Activated naive CD8-positive, alpha-beta T cell treated with anti-CD3 and anti-CD28 coated beads for 36 hours (primary cell): ENCODE measurements at regions not wholly inside any gene's neighbourhood (a gene's known extent, or its start where the extent isn't known, plus 50 kb on each side); places are given as distances from the start of the nearest gene placed in this dataset.

Experiments
- DNase-seq: peaks from one replicate; pipeline ENCODE4 v3.0.0; 2021
- H3K27ac Mint-ChIP-seq: one replicate; pipeline ENCODE4 v1.8.0; 2022; ENCODE audit warnings: mild to moderate bottlenecking, moderate library complexity, mixed read lengths
- H3K27me3 Mint-ChIP-seq: one replicate; pipeline ENCODE4 v1.8.0; 2022; ENCODE audit warnings: mild to moderate bottlenecking, mixed read lengths
- H3K36me3 Mint-ChIP-seq: one replicate; pipeline ENCODE4 v1.8.0; 2021; ENCODE audit warnings: mild to moderate bottlenecking, mixed read lengths
- H3K4me1 Mint-ChIP-seq: one replicate; pipeline ENCODE4 v1.8.0; 2021; ENCODE audit warnings: mixed read lengths
- H3K4me3 Mint-ChIP-seq: one replicate; pipeline ENCODE4 v1.8.0; 2022; ENCODE audit warnings: mild to moderate bottlenecking, moderate library complexity, mixed read lengths
- H3K9me3 Mint-ChIP-seq: one replicate; pipeline ENCODE4 v1.8.0; 2022; ENCODE audit warnings: mixed read lengths

DNA sequence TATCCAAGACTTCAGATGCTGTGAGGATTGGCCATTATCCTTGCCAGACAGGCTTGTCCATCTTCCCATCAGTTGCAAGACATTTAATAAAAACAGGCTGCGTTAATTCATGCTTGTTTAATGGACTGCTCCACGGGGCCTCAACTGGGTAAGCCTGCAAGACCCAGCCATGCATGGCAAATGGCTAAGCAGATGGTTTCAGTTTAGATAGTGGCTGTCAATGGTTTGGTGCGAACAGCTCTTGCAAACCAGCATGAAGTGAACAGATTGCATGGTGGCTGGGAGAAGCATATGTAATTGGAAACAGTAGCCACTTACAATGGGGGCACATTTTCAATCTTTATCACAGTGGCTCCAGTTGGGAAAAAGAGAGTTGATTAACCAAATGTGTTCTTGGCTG lies 628.2 kb upstream of the KLF4 start:
- no peaks in the 10 kb centered on the region for H3K27me3 Mint-ChIP-seq
- DNase-seq: no peak
- H3K27ac Mint-ChIP-seq: no peak overlapping the region
- no peaks in the 10 kb centered on the region for H3K4me1 Mint-ChIP-seq
- H3K4me3 Mint-ChIP-seq: no peak overlapping the region
- peaks cover 2% of the 10 kb centered on the region for H3K9me3 Mint-ChIP-seq
- H3K36me3 Mint-ChIP-seq: no peaks in the 10 kb centered on the region

DNA sequence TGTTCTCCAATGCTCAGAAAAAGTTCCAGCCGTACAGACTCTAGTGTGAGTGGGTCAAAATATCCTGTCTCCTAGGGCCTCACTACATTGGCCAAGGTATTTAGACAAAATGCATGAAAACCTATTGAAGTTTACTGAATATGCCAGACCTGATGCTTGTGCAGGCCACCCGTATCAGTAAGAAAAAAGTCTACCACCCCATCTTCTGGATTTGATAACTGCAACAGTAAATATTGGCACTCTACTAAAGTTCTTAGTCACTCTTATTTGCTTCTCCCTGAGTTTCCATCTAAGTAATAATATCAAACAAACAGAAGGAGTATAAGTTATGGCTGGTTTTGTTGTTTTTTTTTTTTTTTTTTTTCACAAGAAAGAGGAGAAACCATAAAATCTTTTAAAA lies 627.7 kb upstream of the KLF4 start:
- Mint-ChIP-seq H3K36me3 (no peaks in the 10 kb centered on the region), H3K4me3 (no peak overlapping the region), H3K27me3 (no peaks in the 10 kb centered on the region), H3K27ac (no peak overlapping the region), H3K4me1 (no peaks in the 10 kb centered on the region), H3K9me3 (peaks cover 2% of the 10 kb centered on the region)
- DNase-seq: no peak

DNA sequence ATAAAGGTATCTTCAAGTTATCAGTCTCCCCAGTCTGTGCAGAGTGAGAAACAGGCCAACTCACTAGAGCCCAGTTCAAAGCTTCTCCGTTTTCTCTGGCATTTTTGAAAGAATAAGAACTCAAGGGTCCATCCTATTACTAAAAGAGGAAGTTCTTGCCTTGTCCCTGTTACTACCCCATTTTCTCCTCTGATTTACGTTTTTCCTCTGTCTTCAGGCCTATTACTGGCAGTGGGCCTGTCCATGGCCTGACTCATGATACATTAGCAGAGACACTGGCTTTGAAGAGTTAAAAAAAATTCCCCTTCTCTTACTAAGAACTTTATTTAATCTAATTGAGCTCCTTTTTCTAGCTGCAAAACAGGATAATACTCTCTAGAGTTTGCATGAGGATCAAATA lies 624.0 kb upstream of the KLF4 start:
- Mint-ChIP-seq H3K4me1 (no peaks in the 10 kb centered on the region), H3K9me3 (peaks cover 2% of the 10 kb centered on the region), H3K27ac (no peak overlapping the region), H3K27me3 (no peaks in the 10 kb centered on the region), H3K36me3 (no peaks in the 10 kb centered on the region), H3K4me3 (no peak overlapping the region)
- DNase-seq: no peak

DNA sequence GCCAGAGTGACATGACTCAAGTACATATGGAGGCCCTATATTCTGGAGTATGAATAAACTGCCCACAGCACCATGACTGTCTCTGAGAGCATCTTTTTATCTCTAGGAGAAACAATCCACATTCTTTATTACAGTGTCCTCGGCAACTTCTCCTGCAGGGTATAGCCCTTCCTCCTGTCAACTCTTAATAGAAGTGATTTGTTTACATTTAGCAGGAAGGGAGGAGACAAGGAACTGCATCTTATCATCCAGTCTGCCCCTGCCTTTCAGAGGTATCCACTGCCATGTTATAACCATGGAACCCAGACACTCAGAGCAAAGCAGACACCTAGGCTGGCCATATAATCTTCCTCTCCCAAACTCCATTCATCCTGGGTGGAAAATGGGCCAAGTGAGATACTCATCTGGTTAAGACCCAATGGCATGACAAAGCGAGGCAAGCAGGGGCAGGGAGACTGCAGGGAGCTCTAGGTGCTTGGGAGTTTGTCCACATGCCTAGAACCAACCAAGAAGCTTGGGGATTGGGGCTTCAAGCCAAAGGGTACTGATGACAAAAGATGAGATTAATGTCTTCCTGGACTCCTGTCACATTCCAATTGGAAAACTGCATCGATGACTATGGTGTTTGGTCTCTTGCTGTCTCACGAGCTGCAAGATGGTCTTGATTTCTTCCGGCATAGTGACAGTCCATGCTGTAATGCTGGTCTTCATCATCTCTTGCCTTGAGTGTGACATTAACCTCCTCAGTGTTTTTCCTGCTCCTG lies 620.5 kb upstream of the KLF4 start:
- Mint-ChIP-seq H3K4me1 (no peaks in the 10 kb centered on the region), H3K9me3 (peaks cover 2% of the 10 kb centered on the region), H3K36me3 (no peaks in the 10 kb centered on the region), H3K27ac (no peak overlapping the region), H3K4me3 (no peak overlapping the region), H3K27me3 (no peaks in the 10 kb centered on the region)
- DNase-seq: no peak

DNA sequence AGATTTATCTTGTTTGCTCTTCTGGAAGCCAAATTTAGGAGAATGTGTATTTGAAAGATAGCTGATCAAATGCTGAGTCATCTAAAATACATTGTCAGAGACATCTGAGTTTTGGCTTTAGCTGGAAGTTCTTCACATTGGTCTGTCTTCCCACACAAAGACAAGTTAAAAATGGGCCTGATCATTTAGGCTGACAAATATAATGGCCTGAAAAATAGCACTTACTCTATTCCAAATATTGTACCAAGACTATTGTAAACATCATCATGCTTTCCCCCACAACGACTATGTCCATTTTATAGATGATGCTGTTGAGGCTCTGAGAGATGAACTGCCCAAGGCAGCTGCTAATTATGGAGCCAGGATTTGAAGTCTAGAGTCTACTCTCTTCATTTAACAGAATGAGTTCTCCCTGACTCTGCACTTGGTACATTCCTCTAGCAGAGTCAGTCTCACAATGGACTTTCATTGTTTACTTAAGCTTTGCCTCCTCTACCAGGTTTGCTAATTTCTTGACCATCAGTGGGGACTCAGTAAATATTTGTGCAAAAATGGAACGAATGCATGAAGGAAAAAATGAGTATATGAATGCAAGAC lies 619.4 kb upstream of the KLF4 start:
- Mint-ChIP-seq H3K9me3 (no peaks in the 10 kb centered on the region), H3K27ac (no peak overlapping the region), H3K4me1 (no peaks in the 10 kb centered on the region), H3K36me3 (no peaks in the 10 kb centered on the region), H3K27me3 (peaks cover 4% of the 10 kb centered on the region), H3K4me3 (no peak overlapping the region)
- DNase-seq: no peak

DNA sequence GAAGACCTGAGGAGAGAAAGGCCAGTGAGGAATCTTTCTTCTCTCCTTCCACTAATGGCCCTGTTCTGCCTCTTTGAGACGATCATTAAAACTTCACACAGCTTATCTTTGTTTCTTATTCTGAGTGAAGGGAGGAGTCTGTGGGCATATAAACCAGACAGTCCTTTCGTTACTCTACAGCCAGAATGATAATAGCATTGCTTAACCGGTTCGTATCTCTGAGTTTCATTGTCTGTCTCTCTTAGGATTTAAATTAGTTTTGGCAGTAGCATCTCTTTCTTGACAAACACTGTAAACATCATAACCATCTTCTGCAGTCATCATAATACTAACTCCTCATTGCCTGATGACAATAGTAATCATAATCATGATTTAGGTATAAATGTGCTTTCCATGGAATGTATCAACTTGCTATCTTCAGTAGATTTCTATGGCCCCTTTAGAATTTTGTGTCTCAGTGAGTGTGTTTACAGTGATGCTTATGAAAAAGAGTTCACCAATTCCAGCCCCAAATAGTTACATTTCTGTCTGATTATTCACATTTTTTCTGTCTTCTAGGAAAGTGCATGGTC lies 618.8 kb upstream of the KLF4 start:
- Mint-ChIP-seq H3K4me1 (no peaks in the 10 kb centered on the region), H3K27me3 (peaks cover 4% of the 10 kb centered on the region), H3K27ac (no peak overlapping the region), H3K36me3 (no peaks in the 10 kb centered on the region), H3K9me3 (no peaks in the 10 kb centered on the region), H3K4me3 (no peak overlapping the region)
- no peak for DNase-seq

DNA sequence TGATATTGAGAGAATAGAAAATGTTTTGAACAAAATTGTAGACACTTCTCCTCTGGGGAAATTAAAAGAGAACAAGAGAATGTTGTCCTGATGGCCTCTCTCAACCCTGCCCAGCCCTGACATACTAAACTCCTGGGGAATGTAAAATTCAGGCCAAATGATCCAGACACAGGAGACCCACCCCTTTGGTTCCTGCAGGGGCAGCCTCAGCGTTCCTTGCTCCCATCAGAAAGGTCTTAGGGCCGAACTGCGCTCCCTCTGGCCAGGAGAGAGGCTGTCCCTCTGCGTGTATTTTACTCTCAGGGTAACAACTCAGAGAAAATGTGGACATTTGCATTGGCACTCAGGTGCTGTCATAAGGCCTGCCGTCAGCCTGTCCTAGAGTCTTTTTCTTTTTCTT lies 616.3 kb upstream of the KLF4 start:
- H3K36me3 Mint-ChIP-seq: no peaks in the 10 kb centered on the region
- no peaks in the 10 kb centered on the region for H3K9me3 Mint-ChIP-seq
- no peak overlapping the region for H3K27ac Mint-ChIP-seq
- DNase-seq: no peak
- H3K4me3 Mint-ChIP-seq: no peak overlapping the region
- peaks cover 4% of the 10 kb centered on the region for H3K27me3 Mint-ChIP-seq
- no peaks in the 10 kb centered on the region for H3K4me1 Mint-ChIP-seq

DNA sequence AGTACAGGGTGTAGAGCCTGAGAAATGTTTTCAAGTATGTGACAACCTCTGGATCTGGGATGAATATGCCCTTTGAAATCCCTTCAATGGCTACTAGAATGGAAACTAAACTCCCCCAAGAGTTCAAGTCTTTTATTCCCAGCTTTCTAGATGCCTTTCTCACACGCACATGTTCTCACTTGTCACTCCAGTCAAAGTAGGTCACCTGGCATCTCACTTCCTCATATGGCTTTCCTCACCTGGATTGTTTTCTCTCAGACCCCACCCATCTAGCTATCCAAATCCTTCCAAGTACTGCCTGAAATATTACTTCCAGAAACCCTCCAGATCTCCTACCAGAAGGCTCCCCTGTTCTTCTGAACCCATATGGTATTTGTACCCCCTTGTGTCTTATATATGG lies 615.4 kb upstream of the KLF4 start:
- Mint-ChIP-seq H3K9me3 (no peaks in the 10 kb centered on the region), H3K4me3 (no peak overlapping the region), H3K27ac (no peak overlapping the region), H3K4me1 (no peaks in the 10 kb centered on the region), H3K27me3 (peaks cover 4% of the 10 kb centered on the region), H3K36me3 (no peaks in the 10 kb centered on the region)
- DNase-seq: no peak

DNA sequence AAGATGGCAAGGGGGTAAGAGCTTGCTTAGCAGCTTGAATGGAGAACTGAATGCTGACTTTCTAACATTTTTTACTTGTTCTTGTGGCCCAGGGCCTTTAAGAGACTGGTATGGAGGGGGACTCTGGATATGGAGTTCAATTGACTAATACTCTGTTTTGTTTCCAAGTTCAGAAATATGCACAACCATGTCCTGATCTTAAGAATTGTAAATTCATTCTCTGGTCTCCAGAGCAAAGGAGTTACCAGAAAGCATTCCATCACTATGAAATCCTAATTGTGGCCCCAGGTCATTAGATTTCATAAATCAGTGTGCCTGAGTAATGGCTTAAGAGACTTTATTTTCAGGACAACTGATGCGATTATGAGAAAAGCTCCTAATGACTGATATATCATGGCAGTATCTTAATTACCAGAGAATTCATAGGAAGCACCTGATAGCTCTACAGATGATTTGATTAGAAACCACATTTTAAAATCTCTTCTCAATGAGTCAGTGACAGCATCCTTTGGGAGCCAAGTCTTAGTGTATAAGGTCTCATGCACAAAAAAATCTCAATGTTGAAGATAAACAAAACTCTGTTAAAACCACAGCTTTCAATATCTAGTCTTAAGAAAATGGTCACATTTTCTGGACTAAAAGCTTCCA lies 613.6 kb upstream of the KLF4 start:
- H3K27me3 Mint-ChIP-seq: peaks cover 4% of the 10 kb centered on the region

DNA sequence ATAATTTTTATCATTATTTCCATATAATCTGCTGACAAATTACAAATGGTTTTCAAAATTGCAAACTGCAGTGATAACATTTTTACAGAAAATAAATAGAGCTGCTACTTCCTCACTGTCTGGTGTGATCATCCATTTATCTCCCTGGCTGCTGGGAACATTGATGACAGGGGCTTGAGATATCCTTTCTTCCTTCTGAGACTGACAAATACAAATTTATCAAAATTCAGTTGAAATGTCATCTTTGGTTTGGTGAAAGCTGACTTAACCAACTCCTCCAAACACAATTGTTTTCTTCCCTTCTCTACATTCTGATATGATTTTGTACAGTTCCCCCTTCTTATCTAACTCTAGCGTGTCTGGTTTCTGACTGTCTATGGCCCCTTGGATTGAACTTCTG lies 611.8 kb upstream of the KLF4 start:
- H3K36me3 Mint-ChIP-seq: no peaks in the 10 kb centered on the region
- no peak overlapping the region for H3K27ac Mint-ChIP-seq
- no peak overlapping the region for H3K4me3 Mint-ChIP-seq
- H3K9me3 Mint-ChIP-seq: no peaks in the 10 kb centered on the region
- DNase-seq: no peak
- H3K4me1 Mint-ChIP-seq: no peaks in the 10 kb centered on the region
- H3K27me3 Mint-ChIP-seq: peaks cover 4% of the 10 kb centered on the region

More for the DNA sequence above, 613.6 kb upstream of the KLF4 start:
- Mint-ChIP-seq H3K36me3 (no peaks in the 10 kb centered on the region), H3K4me1 (no peaks in the 10 kb centered on the region), H3K27ac (no peak overlapping the region), H3K9me3 (no peaks in the 10 kb centered on the region), H3K4me3 (no peak overlapping the region)
- no peak for DNase-seq

DNA sequence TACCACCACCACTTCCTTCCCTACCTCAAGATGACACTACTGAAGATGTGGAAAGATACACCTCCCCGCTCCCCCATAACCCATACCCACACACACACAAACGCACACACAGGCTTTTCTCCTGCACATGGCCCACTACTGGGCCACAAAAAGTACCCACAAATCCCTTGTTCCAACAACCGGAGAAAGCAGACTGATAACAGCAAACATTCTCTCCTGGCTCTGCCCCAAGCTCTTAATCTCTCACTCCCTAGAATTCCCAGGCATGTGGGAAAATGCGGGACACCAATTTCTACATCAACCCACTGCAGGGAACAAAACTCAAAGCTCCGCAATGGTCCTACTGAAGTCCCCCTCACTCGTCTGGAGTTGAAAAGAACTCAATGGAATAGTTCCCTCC lies 611.0 kb upstream of the KLF4 start:
- H3K4me3 Mint-ChIP-seq: no peak overlapping the region
- peaks cover 4% of the 10 kb centered on the region for H3K27me3 Mint-ChIP-seq
- no peaks in the 10 kb centered on the region for H3K9me3 Mint-ChIP-seq
- H3K27ac Mint-ChIP-seq: no peak overlapping the region
- no peaks in the 10 kb centered on the region for H3K36me3 Mint-ChIP-seq
- no peaks in the 10 kb centered on the region for H3K4me1 Mint-ChIP-seq
- no peak for DNase-seq

DNA sequence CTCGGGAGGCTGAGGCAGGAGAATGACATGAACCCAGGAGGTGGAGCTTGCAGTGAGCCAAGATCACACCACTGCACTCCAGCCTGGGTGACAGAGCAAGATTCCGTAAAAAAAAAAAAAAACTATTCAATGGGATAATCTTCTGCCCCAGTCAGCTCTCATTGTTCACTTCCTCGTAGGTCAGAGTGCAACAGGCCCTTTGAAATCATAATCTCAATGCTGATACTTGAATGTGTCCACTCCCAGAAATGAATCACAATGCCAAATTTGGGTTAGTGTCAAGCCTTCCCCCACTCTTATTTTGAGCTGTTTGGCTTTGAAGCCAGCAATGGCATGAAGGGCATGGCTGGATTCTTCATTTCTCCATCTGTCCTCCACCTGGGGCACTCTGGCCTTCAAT lies 610.3 kb upstream of the KLF4 start:
- H3K27ac Mint-ChIP-seq: no peak overlapping the region
- no peaks in the 10 kb centered on the region for H3K4me1 Mint-ChIP-seq
- no peaks in the 10 kb centered on the region for H3K36me3 Mint-ChIP-seq
- H3K4me3 Mint-ChIP-seq: no peak overlapping the region
- no peak for DNase-seq
- H3K9me3 Mint-ChIP-seq: no peaks in the 10 kb centered on the region
- peaks cover 4% of the 10 kb centered on the region for H3K27me3 Mint-ChIP-seq

DNA sequence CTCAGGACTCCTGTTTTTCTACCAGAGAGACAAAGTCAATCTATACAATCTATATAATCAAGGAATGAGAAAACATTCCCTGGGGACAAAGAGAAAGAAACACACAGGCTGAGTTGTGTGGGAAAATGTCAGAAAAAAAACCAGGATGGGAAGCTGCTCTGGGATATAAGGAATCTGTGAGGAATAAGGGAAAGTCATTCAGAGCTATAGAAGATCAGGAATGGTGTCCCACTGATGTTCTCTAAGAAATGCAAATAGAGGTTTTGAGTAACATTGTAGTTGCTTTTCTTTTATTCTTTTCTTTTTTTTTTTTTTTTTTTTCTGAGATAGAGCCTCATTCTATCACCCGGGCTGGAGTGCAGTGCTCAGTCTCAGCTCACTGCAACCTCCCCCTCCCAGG lies 605.9 kb upstream of the KLF4 start:
- H3K36me3 Mint-ChIP-seq: no peaks in the 10 kb centered on the region
- peaks cover 1% of the 10 kb centered on the region for H3K9me3 Mint-ChIP-seq
- H3K27me3 Mint-ChIP-seq: no peaks in the 10 kb centered on the region
- no peak for DNase-seq
- no peak overlapping the region for H3K27ac Mint-ChIP-seq
- no peaks in the 10 kb centered on the region for H3K4me1 Mint-ChIP-seq
- no peak overlapping the region for H3K4me3 Mint-ChIP-seq

DNA sequence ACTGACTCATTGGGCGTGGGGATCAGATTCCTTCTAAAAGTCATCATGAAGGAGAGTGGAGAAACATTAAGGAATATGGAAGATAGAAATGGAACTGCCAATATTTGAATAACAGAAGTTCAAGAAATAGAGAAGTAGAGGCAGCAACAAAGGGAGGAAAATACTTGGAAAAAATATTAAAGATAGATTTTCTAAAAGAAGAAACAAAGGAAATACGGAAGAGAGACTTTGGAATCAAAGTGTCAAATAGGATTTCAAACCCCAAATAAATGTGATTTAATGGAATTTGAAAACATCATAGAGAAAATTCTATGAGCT lies 605.1 kb upstream of the KLF4 start:
- Mint-ChIP-seq H3K27ac (no peak overlapping the region), H3K27me3 (no peaks in the 10 kb centered on the region), H3K4me1 (no peaks in the 10 kb centered on the region), H3K36me3 (no peaks in the 10 kb centered on the region), H3K9me3 (peaks cover 1% of the 10 kb centered on the region), H3K4me3 (no peak overlapping the region)
- DNase-seq: no peak

DNA sequence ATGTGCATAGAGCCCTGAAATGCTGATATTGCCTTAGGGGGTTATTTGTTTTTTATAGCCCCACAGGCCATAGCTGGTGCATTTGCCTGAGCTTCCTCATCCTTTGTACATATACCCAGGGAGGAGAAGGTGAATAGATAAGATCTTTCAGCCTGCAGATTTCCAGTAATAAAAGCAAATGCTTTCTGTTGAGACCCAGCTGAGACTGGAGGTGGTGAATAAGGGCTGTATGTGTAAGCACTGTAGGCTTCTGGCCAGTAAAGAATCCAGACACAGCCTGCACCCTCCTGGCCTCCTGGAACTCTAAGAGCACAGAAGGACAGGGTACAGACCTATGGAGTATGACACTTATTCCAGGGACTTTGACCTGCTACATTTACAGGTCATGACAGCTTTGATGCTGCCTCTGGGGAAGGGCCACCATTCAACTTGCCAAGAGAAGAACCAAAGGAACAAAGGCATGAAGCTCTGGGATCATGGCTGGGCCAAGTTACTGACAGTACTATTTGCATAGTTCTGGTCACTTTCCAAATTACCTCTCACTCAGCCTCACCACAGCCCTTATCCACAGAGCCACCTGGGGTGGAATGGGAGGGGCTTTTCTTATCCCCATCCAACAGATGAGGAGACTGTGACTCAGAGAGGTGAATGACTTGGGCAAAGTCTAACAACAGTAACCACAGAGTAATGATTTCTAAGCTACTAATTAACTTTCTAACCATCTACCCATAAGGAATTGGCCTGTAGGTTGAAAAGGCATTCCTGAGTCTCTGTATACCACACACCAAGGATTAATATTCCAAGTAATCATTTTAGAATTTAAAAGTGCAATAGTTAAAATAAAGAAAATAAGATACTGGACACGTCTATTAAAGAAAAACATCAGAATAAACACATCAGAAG lies 604.5 kb upstream of the KLF4 start:
- Mint-ChIP-seq H3K9me3 (peaks cover 3% of the 10 kb centered on the region), H3K27me3 (no peaks in the 10 kb centered on the region), H3K4me3 (no peak overlapping the region), H3K4me1 (no peaks in the 10 kb centered on the region), H3K36me3 (no peaks in the 10 kb centered on the region), H3K27ac (no peak overlapping the region)
- DNase-seq: no peak
